Activated T-cell treated with anti-CD3 and anti-CD28 coated beads, Interleukin-2, amount 50 U/mL, for 48 hours (primary cell): ENCODE measurements at regions not wholly inside any gene's neighbourhood (a gene's known extent, or its start where the extent isn't known, plus 50 kb on each side); places are given as distances from the start of the nearest gene placed in this dataset.
"Not testable (repeated sequence)": the region's sequence is repeated elsewhere in the genome, so short reads cannot be mapped to it uniquely, and the experiment has no call there.

Experiments used
- DNase-seq, 2 experiments: peaks; one replicate each; pipeline ENCODE4 v3.0.0-alpha.2; 2020

DNA sequence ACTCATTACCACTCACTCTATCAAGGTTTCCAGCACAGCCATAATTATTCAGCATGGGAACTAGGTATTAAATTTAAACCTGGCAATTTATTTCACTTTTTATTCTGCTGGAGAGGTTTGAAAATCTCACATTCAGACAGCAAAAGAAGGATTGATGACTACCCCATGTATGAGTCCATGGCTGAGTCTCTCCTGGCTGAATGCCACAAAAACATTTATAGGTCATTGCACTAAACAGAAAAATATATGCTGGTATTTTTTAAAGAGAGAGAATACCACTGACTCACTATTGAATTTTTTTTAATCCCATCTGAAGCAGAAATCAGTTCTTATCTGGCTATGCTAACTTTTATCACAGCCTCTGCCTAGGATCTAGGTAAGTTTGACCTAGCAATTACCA, 336.3 kb downstream of the PPP1R3A start:
- DNase-seq, result no peak

DNA sequence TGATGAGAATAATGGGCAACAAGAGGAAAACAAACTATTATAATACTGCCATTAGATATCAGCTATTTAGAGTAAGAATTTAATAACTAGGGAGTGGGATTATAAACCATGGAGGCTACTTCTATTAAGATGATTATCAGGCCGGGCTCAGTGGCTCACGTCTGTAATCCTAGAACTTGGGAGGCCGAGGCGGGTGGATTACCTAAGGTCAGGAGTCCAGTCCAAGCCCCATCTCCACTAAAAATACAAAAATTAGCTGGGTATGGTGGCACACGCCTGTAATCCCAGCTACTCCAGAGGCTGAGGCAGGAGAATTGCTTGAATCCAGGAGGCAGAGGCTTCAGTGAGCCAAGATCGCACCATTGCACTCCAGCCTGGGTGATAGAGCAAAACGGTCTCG, 355.6 kb downstream of the PPP1R3A start:
- DNase-seq, result not testable (repeated sequence)

DNA sequence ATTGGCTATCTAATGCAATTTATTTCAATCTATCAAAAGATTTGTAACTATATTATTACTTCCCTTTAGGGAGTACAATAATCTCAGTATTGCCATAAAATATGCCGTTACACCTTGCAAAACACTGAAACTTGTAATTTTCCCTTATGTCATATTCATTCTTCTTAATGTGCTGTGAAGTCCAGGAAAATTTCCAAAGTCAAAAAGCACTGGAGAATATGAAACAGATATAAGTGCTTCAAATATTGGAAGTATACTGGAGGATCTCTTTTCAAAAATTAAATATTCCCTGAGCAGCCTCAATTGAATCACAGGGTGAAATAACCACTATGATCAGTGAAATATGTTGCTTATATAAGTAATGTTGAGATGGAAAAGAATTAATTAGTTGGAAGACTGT, 356.0 kb downstream of the PPP1R3A start:
- no peak for DNase-seq

DNA sequence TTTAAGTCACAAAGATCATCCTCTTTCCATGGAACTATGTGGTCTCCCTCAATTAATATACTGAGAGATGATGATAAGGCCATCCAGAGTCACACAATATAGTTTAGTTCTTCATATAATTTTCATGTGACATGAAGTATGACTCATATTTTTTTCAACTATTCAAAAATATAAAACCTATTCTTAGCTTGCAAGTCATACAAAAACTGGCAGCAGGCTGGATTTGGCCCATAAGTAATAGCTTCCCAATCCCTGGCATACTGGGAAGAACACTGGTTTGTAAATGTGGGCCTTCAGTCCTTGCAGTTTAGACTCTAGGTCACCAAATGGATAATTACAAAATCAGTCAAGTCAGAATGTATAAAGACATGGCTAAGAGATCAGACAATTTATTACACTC, 356.6 kb downstream of the PPP1R3A start:
- DNase-seq, result no peak

DNA sequence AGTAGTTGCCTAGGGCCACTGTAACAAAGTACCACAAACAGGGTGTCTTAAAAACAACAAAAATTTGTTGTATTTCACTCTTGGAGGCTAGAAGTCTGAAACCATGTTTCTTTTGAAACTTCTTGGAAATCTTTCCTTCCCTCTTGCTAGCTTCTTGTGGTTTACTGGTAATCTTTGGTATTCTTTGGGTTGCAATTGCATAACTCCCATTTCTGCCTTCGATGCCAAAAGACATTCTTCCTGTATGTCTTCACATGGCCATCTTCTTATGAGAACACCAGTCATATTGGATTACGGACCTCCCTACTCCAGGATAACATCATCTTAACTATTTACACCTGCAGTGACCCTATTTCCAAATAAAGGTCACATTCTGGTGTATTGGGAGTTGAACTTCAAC, 357.4 kb downstream of the PPP1R3A start:
- no peak for DNase-seq

DNA sequence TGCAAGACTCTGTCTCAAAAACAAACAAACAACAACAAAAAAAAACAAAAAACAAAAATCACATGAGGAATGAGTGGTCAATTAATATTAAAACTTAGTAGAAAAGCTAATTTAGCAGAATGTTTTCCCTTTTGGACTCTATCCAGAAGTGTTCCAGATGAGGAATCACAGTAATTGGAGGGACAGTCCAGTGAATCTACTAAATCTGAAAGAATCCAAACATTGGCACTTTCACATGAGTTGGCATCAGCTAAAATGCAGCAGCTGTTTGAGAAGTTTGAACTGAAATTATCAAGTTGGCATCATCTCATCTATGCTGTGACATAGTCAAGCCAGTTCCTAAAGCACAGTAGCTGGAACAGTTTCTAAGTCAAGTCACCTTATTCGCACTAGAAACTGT, 367.8 kb downstream of the PPP1R3A start:
- no peak for DNase-seq

DNA sequence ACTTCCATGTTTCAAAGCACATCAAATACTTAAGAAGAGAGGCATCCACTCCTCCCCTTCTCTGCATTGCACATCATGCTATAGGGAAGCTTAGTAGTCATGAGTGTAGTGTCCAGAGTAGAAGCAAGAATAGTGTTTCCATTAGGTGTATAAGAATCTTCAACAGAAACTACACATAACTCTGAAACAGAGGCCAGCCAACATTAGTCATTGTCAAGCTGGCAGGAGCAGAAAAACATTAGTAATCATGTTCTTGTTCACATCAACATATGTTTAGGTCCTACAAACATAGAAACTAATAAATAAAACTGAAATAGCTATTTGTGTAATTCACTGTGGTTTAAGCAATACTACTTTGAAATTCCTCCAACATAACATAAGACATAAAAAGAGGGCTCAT, 370.2 kb downstream of the PPP1R3A start:
- DNase-seq, result no peak

DNA sequence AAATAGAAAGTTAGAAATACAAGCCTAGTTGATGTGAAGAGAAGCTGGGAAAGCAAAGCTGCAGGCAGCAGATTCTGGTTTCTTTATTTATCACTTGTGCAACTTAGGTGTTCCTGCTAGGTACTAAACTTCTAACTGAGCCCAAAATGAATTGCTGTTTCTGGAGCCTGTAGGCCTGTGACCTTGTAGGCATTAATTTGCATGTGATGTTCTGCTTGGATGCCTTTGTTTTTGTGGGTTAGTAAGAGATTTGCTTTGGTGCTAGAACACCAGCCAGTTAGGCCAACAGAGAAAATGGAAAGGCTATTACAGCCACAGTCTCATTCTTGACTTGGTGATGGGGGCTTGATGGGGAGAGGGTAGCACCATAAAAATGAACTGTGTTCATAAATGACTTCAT, 370.7 kb downstream of the PPP1R3A start:
- DNase-seq, result no peak

DNA sequence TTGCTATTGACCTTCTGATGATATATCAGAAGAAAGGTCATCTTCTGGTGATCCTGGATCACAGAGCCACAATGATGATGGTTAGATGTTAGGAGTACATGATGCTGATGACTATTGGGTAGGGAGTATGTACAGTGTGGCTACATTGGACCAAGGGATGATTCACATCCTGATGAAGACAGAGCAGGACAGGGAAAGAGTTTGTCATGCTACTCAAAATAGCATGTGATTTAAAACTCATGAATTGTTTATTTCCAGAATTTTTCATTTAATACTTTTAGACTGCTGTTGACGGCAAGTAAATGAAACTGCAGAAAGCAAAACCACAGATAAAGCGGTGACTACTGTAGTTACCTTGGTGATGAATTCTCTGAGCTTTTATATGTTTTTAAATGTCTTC, 397.3 kb downstream of the PPP1R3A start:
- DNase-seq, result no peak

DNA sequence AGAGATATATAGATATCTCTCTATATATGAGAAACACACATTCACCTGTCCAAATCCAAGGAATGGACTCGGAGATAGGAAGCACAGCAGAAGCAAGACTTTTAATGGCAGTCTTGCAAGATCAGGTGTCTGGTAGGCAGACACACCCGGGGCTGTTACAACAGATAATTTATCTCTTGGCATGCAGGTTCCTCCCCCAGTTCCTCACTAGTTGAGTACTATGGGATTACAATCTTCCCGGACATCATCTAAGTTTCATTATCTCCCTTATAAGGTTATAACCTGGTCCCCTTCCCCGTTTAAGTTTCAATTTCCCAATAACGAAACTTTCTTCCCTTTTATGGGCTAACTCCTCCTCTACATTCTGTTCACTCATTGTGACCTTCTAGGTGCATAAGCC, 399.3 kb downstream of the PPP1R3A start:
- no peak for DNase-seq

DNA sequence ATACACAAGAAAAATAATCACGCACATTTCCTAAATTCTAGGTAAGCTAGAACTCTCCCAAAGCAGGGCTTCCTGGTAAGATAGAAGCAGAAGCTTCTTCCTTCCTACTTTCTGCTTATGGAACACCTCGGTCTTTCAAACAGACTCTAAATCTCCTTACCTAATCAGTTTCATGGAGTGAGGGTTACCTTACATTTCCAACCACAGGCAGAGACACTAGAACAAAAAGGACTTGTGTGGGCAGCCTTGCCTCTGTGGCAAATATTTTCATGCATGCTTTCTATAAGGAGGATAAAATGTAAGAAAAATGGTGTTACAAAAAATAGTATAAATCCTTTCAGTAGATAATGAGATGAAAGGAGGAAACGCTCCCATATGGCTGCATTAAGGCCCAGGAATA, 386.3 kb upstream of the SMIM30 start:
- no peak for DNase-seq

DNA sequence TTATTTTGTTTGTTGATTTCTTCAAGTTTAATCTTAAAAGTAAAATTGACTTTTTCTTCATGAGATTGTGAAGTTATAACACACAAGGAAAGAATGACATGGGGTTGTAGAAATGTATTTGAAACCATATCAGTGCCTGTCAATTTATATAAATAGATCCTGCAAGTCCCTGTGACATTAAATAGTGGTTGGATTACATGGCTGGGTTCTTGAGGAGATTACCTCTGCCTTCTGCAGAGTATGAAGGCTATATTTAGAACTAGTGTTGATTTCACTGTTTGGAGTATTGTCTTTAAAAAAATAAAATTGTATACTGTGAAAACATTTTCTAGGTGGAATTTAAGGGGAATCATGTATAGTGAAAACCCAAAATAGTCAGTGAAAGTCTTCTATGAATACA, 385.8 kb upstream of the SMIM30 start:
- DNase-seq, result no peak

DNA sequence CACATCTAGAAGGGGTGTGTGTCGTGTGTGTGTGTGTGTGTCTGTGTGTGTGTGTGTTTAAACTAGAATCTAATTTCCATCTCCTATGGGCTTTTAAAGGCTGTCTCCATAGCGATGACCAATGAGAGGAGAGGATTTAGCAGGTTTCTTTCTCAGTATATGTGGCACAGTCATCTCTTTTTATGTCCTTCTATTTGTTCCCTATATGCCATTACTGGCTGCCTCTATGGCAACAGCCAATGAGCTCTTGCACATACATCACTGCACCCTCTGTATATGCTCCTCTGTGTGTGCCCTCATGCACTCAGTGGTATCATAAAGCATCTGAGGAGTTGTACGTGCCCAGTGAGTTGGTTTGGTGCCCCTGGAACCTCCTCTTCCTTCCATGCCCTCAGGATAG, 378.2 kb upstream of the SMIM30 start:
- not testable (repeated sequence) for DNase-seq

DNA sequence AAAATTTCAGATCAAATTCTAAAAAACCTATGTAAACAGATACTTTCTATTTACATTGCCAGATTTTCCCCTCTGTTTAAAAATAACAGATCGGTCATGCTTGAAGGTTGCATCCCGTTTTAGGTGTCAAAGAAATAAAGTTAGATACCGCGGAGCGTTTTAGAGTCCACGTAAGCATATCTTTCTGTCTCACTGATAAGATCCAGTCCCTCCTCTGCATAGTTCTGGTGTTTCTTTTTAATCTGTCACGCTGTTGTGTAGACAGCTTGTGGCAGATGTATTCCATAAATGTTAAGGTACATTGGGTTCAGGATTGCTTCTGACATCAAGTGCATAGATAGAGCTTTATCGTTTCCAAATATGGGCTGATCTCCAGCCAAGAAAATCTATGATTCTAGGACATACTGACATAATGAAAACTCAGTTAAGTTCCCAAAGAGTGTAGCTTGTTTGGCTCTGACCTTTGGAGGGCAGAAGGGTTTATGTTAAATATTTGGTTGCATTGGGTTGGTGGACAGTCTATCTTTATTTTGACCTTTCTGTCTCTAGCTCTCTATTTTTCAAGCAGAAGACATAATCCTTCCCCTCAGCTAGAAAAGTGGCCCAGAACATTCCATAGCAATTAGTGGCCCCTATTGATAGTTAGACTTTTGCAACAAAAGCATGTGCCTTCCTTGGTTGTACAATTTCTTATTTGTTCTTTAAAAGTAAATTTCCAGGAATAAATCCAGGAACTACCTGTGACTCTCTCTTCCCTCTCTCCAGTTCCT, 376.6 kb upstream of the SMIM30 start:
- DNase-seq, result not testable (repeated sequence)

DNA sequence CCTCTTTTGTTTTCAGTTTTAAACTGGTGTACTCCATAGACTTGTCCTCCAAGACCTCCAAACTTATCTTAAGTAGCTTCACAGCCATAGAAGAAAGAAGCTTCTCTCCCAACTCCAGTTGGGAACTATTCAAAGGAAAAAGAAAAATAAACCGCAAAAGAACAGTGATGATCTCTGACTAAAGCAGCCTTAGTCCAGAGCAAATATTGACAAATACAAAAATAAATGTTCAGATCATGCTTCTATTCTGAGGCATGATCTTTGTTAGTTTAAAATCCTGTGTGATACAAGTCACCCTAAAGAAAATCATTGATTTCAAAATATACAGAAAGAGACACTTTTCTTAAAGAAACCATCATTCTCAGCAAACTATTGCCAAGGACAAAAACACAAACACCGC, 373.0 kb upstream of the SMIM30 start:
- no peak for DNase-seq

DNA sequence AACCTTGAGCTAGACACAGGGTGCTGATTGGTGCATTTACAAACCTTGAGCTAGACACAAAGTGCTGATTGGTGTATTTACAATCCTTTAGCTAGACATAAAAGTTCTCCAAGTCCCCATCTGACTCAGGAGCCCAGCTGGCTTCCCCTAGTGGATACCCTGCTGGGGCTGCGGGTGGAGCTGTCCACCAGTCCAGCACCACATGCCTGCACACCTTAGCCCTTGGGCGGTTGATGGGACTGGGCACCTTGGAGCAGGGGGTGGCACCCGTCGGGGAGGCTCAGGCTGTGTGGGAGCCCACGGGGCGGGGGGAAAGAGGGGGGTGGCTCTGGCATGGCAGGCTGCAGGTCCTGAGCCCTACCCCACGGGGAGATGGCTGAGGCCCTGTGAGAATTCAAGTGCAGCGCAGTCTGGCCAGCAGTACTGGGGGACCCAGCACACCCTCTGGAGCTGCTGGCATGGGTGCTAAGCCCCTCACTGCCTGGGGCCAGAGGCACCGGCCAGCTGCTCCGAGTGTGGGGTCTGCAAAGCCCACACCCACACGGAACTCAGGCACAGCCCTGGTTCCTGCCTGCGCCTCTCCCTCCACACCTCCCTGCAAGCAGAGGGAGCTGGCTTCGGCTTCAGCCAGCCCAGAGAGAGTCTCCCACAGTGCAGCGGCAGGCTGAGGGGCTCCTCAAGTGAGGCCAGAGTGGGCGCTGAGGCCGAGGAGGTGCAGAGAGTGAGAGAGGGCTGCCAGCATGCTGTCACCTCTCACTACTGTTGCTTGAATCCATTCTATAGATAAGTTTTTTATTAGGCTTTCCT, 369.8 kb upstream of the SMIM30 start:
- DNase-seq, result no peak

DNA sequence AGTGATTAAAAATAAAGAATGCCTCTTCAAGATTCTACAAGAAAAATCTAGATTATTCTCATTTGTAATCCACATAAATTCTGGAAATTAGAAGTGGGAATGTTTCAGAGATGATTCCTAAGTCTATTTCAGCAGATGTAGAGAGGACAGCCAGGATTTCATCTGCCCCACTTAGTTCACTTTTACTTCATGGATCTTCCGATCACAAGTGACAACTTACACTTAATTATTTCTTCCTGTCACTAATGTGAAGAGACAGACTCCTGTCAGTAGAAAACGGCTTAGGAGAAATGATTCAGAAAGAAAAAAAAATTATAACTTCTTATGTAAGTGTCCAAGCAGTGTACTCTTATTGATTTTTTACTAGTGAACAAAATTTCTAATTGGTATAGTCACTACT, 368.2 kb upstream of the SMIM30 start:
- no peak for DNase-seq

DNA sequence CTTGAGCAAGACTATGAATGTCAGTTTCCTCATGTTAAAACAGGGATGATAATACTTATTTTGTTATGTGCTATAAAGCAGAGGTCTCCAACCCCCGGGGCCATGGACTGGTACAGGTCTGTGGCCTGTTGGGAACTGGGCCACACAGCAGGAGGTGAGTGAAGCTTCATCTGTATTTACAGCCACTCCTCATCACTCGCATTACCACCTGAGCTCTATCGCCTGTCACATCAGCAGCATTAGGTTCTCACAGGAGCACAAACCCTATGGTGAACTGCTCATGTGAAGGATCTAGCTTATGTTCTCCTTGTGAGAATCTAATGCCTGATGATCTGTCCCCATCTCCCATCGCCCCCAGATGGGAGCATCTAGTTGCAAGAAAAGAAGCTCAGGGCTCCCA, 365.3 kb upstream of the SMIM30 start:
- no peak for DNase-seq

DNA sequence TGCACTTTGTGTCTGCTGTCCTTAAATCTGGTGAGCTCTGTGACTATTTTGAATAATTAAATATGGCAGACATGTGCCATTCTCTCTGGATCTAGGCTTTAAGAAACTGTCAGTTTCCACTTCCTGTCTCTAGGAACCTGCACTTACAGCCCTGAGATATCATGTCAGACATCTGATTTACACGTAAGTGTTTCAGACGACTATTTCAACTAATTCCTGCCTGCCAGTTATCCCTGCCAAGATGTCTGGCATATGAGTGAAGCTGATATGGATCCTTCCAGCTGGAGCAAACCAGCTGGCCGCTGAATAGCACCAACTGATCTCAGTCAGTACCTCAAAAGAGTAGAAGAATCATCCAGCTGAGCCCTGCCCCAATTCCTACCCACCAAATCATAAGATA, 362.2 kb upstream of the SMIM30 start:
- no peak for DNase-seq

DNA sequence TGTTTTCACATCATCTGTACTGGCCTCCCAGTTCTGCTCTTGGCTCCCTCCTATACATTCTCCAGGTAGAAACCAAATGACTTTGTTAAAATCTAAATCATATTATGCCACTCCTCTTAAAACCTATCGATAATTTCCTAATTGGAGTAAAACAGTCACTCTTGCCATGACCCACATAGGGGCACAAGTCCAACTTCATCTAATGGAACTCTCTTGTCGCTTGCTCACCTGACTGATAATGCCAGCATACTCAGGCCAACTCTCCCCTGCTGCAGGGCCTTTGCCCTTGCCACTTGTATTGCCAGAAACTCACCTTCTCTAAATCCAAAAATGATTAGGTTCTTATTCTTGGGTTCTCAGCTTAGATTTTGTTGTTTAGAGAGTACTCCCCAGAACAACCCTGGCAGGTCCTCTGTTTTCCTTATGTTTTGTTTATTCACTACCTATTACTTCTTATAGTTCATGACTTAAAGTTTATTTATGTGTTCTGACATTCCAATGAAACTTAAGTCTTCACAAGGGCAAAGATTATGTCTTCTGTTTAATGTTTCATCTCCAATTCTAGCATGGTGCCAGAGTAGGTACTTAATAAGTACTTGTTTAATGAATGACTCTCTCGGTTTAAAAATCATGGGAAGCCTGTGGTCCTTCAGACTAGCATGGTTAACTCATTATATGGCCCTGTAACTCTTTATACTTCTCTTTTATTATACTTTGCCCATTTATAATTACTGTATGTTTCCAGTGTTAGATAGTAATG, 345.9 kb upstream of the SMIM30 start:
- no peak for DNase-seq

DNA sequence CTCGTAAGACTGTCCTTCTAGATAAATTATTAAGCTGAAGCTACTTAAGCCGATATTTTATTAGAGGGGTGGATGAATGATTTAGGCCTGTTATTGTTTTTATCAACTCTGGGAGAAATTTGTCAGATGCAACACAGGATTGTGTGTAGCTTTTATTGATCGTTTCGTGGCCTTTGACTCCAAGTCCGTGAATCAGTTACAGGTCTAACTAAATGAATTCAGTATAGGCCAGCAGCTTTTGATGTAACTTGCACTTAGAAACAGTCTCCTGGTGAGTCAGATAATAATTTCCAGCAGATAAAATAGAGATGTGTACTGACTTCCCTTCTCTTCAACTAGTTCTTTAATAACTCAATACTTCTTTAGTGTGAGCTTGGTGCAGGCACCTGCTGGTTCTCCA, 341.7 kb upstream of the SMIM30 start:
- no peak for DNase-seq

DNA sequence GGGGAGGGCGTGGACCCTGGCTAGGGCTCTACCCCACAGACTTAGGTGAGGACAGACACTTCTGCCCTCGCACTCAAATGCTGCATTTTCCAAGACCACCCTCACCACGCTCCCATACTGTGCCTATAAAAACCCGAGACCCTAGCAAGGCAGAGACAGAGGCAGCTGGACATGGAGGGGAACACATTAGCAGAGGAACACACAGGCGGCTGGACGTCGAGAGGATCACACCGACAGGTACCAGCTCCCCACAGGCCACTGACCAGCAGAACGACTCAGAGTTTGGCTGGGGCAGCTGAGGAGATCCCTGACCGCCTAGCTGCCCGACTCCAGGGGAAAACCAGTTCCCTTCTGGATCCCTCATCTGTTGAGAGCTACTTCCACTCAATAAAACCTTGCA, 338.2 kb upstream of the SMIM30 start:
- no peak for DNase-seq

DNA sequence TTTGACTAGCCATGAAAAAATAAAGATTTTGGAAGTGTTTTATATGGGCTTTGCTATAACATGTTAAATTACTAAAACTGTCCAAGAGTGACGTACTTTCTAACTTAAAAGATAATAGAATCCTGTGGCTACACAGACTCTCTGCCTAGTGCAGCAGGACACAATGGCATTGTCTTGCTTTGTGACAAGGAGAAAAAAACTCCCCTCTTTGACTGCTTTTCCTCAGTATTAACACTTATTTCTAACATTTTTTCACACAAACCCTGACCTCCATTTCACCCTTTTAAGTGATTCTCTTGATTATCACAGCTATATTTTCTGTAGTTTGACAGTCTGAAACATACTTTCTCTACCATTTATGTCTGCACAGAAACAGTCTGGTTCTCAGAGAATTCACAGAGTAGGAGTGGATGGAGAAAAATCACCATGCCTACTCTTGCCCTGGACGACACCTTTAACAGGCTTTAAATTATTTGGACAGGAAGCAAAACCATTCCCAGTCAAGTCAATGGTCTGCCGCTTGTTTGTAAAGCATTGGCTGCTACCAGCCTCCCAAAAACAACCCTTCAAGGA, 336.3 kb upstream of the SMIM30 start:
- no peak for DNase-seq

DNA sequence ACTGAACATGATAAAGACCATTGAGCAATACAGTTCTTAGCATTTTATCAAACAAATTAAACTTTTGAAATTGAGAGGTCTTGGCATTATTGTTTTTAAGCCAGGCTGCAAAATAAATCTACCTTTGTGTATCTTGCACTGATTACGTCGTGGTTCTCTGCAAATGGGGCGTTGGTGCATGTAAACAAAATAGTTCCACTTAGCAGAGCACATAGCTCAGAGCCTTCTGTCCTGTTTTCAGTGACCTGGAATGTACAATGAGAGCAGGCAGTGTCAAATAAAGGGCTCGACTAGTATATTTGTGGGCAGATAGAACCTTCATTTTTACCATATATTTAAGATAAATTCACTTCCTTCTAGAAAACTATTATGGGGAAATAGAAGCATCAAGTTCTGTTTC, 333.9 kb upstream of the SMIM30 start:
- DNase-seq, result no peak
